Loucy (cell line): ENCODE measurements at regions not wholly inside any gene's neighbourhood (a gene's known extent, or its start where the extent isn't known, plus 50 kb on each side); places are given as distances from the start of the nearest gene placed in this dataset.
A peak's percentile ranks its signal among the peaks of the same experiment; 100 is the strongest.

Experiments
- H2AFZ ChIP-seq: fragments of 200-600 bp; sonication (generic); 2 replicates; pipeline ENCODE4 v1.6.0; 2016; ENCODE audit warnings: antibody characterized with exemption, mild to moderate bottlenecking, low read length, moderate library complexity
- H3F3A ChIP-seq: fragments of 200-600 bp; 2 replicates; pipeline ENCODE4 v1.6.0; 2016; ENCODE audit warnings: antibody characterized with exemption, low read depth, mild to moderate bottlenecking
- H3K27me3 ChIP-seq: fragments of 200-600 bp; sonication (generic); 2 replicates; pipeline ENCODE4 v1.6.1; 2014; ENCODE audit warnings: low read length, mild to moderate bottlenecking; ENCODE audit not compliant: insufficient read depth, poor library complexity, severe bottlenecking
- H3K36me3 ChIP-seq: fragments of 200-600 bp; sonication (generic); 2 replicates; pipeline ENCODE4 v1.6.1; 2016; ENCODE audit warnings: low read length; ENCODE audit not compliant: insufficient read depth
- H3K4me1 ChIP-seq: fragments of 200-600 bp; sonication (generic); 2 replicates; pipeline ENCODE4 v1.5.1; 2014; ENCODE audit warnings: low read length, mild to moderate bottlenecking; ENCODE audit not compliant: insufficient read depth, poor library complexity, severe bottlenecking
- H3K4me2 ChIP-seq: fragments of 200-600 bp; sonication (generic); 2 replicates; pipeline ENCODE4 v1.6.0; 2014; ENCODE audit warnings: antibody characterized with exemption, low read length, low read depth, mild to moderate bottlenecking; ENCODE audit not compliant: poor library complexity, severe bottlenecking
- H3K4me3 ChIP-seq: fragments of 200-600 bp; sonication (generic); 2 replicates; pipeline ENCODE4 v1.5.1; 2014; ENCODE audit warnings: low read length, mild to moderate bottlenecking, mixed read lengths; ENCODE audit not compliant: poor library complexity, severe bottlenecking
- H3K79me2 ChIP-seq: fragments of 200-600 bp; sonication (generic); 2 replicates; pipeline ENCODE4 v1.6.1; 2014; ENCODE audit warnings: low read length; ENCODE audit not compliant: insufficient read depth
- H3K9ac ChIP-seq: fragments of 200-600 bp; sonication (generic); 2 replicates; pipeline ENCODE4 v1.6.0; 2014; ENCODE audit warnings: mild to moderate bottlenecking, low read depth, low read length, moderate library complexity; ENCODE audit not compliant: poor library complexity, severe bottlenecking
- H3K9me2 ChIP-seq: fragments of 200-600 bp; sonication (generic); replicated peaks from 2 replicates; pipeline ENCODE4 v1.6.1; 2016; ENCODE audit warnings: low read depth, low read length, mixed read lengths
- H3K9me3 ChIP-seq: fragments of 200-600 bp; sonication (generic); 2 replicates; pipeline ENCODE4 v1.6.1; 2014; ENCODE audit warnings: mild to moderate bottlenecking, antibody characterized with exemption, low read length, low read depth; ENCODE audit not compliant: insufficient read depth
- H4K20me1 ChIP-seq: fragments of 200-600 bp; sonication (generic); 2 replicates; pipeline ENCODE4 v1.6.0; 2014; ENCODE audit warnings: antibody characterized with exemption, low read length, mild to moderate bottlenecking; ENCODE audit not compliant: insufficient read depth, poor library complexity, severe bottlenecking
- CTCF ChIP-seq: fragments of 200-600 bp; sonication (generic); conservative IDR thresholded peaks from 2 replicates; pipeline ENCODE4 v1.5.1; 2014; ENCODE audit warnings: mild to moderate bottlenecking, antibody characterized with exemption, low read length
- EZH2phosphoT487 ChIP-seq: fragments of 200-600 bp; IDR thresholded peaks from 2 replicates; pipeline ENCODE4 v1.6.1; 2018; ENCODE audit warnings: antibody characterized with exemption, mild to moderate bottlenecking, moderate library complexity, borderline replicate concordance

- Histone ChIP-seq H3F3A (no peaks in the 10 kb centered on the region), H3K9me2 (no peaks in the 10 kb centered on the region), H4K20me1 (no peaks in the 10 kb centered on the region), H3K9me3 (no peaks in the 10 kb centered on the region), H3K36me3 (no peaks in the 10 kb centered on the region), H3K4me2 (peak overlapping the region; percentile 73), H3K9ac (no peak overlapping the region), H3K79me2 (no peaks in the 10 kb centered on the region), H3K4me1 (peaks cover 15% of the 10 kb centered on the region), H2AFZ (no peak overlapping the region), H3K4me3 (peak overlapping the region; percentile 49), H3K27me3 (no peaks in the 10 kb centered on the region)
- TF ChIP-seq CTCF (no peak), EZH2phosphoT487 (0 out of 2 replicates have a peak, but pooled peaks have one; percentile 8)
These were observed 244.5 kb downstream of the GATA3 start for GRCh38 chr10:8298896-8299570.

GRCh38 chr10:8300925-8301324 is 246.4 kb downstream of the GATA3 start:
- H3K4me2 ChIP-seq: no peak overlapping the region
- H2AFZ ChIP-seq: no peak overlapping the region
- peaks cover 15% of the 10 kb centered on the region for H3K4me1 ChIP-seq
- H3K4me3 ChIP-seq: no peak overlapping the region
- no peaks in the 10 kb centered on the region for H3K79me2 ChIP-seq
- H3K9ac ChIP-seq: no peak overlapping the region
- H3K9me3 ChIP-seq: no peaks in the 10 kb centered on the region
- TF ChIP-seq CTCF (no peak), EZH2phosphoT487 (no peak)
- H4K20me1 ChIP-seq: no peaks in the 10 kb centered on the region
- H3K27me3 ChIP-seq: no peaks in the 10 kb centered on the region
- H3K9me2 ChIP-seq: no peaks in the 10 kb centered on the region
- no peaks in the 10 kb centered on the region for H3K36me3 ChIP-seq
- no peaks in the 10 kb centered on the region for H3F3A ChIP-seq

GRCh38 chr10:8301333-8301732 is 246.8 kb downstream of the GATA3 start:
- TF ChIP-seq CTCF (no peak), EZH2phosphoT487 (no peak)
- Histone ChIP-seq H3K79me2 (no peaks in the 10 kb centered on the region), H3K9me3 (no peaks in the 10 kb centered on the region), H3F3A (no peaks in the 10 kb centered on the region), H3K9me2 (no peaks in the 10 kb centered on the region), H3K4me1 (peaks cover 19% of the 10 kb centered on the region), H2AFZ (no peak overlapping the region), H4K20me1 (no peaks in the 10 kb centered on the region), H3K9ac (no peak overlapping the region), H3K4me2 (no peak overlapping the region), H3K4me3 (no peak overlapping the region), H3K27me3 (no peaks in the 10 kb centered on the region), H3K36me3 (no peaks in the 10 kb centered on the region)
